ENCODE measurements at regions not wholly inside any gene's neighbourhood (a gene's known extent, or its start where the extent isn't known, plus 50 kb on each side); places are given as distances from the start of the nearest gene placed in this dataset.

DNA sequence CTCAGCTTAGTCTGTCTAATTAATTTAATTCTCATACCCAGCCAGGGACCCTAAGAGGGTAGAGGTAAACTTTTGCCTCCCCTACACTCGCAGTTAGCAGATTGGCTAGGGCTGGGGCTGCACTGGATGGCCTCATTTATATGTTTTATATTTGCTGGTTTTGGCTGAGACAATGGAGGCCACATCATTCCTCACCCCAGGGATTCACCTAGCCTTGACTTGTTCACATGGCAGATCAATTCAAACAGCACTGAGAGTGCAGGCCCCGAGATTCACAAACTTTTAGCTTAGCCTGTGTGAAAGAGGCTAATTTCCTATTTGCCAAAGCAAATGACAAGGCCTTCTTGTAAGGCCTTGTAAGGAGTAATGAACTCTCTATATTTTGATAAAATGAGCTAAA lies 844.4 kb downstream of the ARAP2 start:
- TF ChIP-seq, protein P1, sequence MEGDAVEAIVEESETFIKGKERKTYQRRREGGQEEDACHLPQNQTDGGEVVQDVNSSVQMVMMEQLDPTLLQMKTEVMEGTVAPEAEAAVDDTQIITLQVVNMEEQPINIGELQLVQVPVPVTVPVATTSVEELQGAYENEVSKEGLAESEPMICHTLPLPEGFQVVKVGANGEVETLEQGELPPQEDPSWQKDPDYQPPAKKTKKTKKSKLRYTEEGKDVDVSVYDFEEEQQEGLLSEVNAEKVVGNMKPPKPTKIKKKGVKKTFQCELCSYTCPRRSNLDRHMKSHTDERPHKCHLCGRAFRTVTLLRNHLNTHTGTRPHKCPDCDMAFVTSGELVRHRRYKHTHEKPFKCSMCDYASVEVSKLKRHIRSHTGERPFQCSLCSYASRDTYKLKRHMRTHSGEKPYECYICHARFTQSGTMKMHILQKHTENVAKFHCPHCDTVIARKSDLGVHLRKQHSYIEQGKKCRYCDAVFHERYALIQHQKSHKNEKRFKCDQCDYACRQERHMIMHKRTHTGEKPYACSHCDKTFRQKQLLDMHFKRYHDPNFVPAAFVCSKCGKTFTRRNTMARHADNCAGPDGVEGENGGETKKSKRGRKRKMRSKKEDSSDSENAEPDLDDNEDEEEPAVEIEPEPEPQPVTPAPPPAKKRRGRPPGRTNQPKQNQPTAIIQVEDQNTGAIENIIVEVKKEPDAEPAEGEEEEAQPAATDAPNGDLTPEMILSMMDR (IDR thresholded peaks at IDR 0.05) = no peak
- TF ChIP-seq EZH2 (IDR thresholded peaks at IDR 0.05) = no peak
- TF ChIP-seq EZH2phosphoT487 (IDR thresholded peaks at IDR 0.05) = no peak

Measured in neural progenitor cell (in vitro differentiated cells).